ENCODE measurements at regions not wholly inside any gene's neighbourhood (a gene's known extent, or its start where the extent isn't known, plus 50 kb on each side); places are given as distances from the start of the nearest gene placed in this dataset.

- ATAC-seq (peak; percentile 8; the same call in 2 of the 3 replicates), FAIRE-seq (peak; percentile 68), DNase-seq (ENCODE audit: low read depth, low spot score) (no peak)
- Histone ChIP-seq H3K4me2 (ENCODE audit: control insufficient read depth, insufficient read depth) (peak overlapping the region; percentile 67; the same call in 1 of the 2 replicates), H3K27me3 (replicated peaks in 1 of 2; ENCODE audit: control insufficient read depth in 2 of 2, insufficient read depth in 2 of 2, low read length in 1 of 2) (no peaks in the 10 kb centered on the region), H2AFZ (ENCODE audit: control insufficient read depth, low read depth, low read length) (no peak overlapping the region), H3K9me3 (replicated peaks; ENCODE audit: control insufficient read depth, insufficient read depth, low read length) (no peaks in the 10 kb centered on the region), H3K4me1 (ENCODE audit: control insufficient read depth, insufficient read depth, low read length) (peaks cover 43% of the 10 kb centered on the region), H4K20me1 (ENCODE audit: control insufficient read depth, insufficient read depth) (no peaks in the 10 kb centered on the region), H3K79me2 (ENCODE audit: control insufficient read depth, insufficient read depth, low read length) (no peaks in the 10 kb centered on the region), H3K9ac (ENCODE audit: control insufficient read depth, insufficient read depth, low read length) (no peak overlapping the region), H3K27ac (ENCODE audit: control insufficient read depth, insufficient read depth) (peak overlapping the region; percentile 32; the same call in 1 of the 2 replicates), H3K4me3 (no peak overlapping the region), H3K36me3 (ENCODE audit: control insufficient read depth in 2 of 2, insufficient read depth in 2 of 2, low read length in 1 of 2) (no peaks in the 10 kb centered on the region)
- ChIA-PET SMC1A (ENCODE audit: uncharacterized antibody, unreplicated experiment) (no interaction called here), RAD21 (ENCODE audit: unreplicated experiment) (interaction anchor here (1.1 kb wide), 1 partner anchor 58 kb away, joined by 4 read pairs; no protein-coding TSS in a partner anchor), CTCF (interaction anchor here (0.7 kb wide), 2 partner anchors 187 to 644 kb away, joined by 3 read pairs; no protein-coding TSS in a partner anchor), POLR2A (no interaction called here)
- in situ Hi-C loops (cut with MboI), result no loop called here
- TF ChIP-seq, protein P1, sequence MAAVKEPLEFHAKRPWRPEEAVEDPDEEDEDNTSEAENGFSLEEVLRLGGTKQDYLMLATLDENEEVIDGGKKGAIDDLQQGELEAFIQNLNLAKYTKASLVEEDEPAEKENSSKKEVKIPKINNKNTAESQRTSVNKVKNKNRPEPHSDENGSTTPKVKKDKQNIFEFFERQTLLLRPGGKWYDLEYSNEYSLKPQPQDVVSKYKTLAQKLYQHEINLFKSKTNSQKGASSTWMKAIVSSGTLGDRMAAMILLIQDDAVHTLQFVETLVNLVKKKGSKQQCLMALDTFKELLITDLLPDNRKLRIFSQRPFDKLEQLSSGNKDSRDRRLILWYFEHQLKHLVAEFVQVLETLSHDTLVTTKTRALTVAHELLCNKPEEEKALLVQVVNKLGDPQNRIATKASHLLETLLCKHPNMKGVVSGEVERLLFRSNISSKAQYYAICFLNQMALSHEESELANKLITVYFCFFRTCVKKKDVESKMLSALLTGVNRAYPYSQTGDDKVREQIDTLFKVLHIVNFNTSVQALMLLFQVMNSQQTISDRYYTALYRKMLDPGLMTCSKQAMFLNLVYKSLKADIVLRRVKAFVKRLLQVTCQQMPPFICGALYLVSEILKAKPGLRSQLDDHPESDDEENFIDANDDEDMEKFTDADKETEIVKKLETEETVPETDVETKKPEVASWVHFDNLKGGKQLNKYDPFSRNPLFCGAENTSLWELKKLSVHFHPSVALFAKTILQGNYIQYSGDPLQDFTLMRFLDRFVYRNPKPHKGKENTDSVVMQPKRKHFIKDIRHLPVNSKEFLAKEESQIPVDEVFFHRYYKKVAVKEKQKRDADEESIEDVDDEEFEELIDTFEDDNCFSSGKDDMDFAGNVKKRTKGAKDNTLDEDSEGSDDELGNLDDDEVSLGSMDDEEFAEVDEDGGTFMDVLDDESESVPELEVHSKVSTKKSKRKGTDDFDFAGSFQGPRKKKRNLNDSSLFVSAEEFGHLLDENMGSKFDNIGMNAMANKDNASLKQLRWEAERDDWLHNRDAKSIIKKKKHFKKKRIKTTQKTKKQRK (IDR thresholded peaks at IDR 0.05; ENCODE audit: low read depth, low read length), result no peak
- TF ChIP-seq SIN3A (IDR thresholded peaks at IDR 0.05; ENCODE audit: low read depth, low read length) (no peak), NR2C2 (IDR thresholded peaks at IDR 0.05; ENCODE audit: borderline replicate concordance, control insufficient read depth, insufficient read length, low read depth) (no peak), YY1 (IDR thresholded peaks at IDR 0.05; ENCODE audit: low read depth, low read length) (no peak), SMAD1 (IDR thresholded peaks at IDR 0.05; ENCODE audit: low read depth, partially characterized antibody) (no peak), NFYA (IDR thresholded peaks at IDR 0.05; ENCODE audit: borderline replicate concordance, low read depth, low read length) (no peak), SREBF2 (IDR thresholded peaks at IDR 0.05; ENCODE audit: low read length) (no peak), CHD2 (IDR thresholded peaks at IDR 0.05; ENCODE audit: borderline replicate concordance, low read depth, low read length) (no peak), POLR2AphosphoS5 (IDR thresholded peaks at IDR 0.05; ENCODE audit: low read length) (no peak), ZNF24 (IDR thresholded peaks at IDR 0.05) (no peak), ZBTB33 (IDR thresholded peaks at IDR 0.05) (no peak), RAD51 (IDR thresholded peaks at IDR 0.05) (no peak), SREBF1 (IDR thresholded peaks at IDR 0.05; ENCODE audit: low read length) (no peak), ELK1 (IDR thresholded peaks at IDR 0.05; ENCODE audit: low read depth, low read length) (no peak), TBL1XR1 (IDR thresholded peaks at IDR 0.05; ENCODE audit: low read depth, low read length) (no peak)
- TF ChIP-seq, protein P2, sequence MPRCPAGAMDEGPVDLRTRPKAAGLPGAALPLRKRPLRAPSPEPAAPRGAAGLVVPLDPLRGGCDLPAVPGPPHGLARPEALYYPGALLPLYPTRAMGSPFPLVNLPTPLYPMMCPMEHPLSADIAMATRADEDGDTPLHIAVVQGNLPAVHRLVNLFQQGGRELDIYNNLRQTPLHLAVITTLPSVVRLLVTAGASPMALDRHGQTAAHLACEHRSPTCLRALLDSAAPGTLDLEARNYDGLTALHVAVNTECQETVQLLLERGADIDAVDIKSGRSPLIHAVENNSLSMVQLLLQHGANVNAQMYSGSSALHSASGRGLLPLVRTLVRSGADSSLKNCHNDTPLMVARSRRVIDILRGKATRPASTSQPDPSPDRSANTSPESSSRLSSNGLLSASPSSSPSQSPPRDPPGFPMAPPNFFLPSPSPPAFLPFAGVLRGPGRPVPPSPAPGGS (IDR thresholded peaks at IDR 0.05; ENCODE audit: borderline replicate concordance, insufficient read depth, low read depth, low read length, poor library complexity, severe bottlenecking), result no peak
- BruUV-seq (replicated peaks), result no TSS peak
- intact Hi-C loops (cut with micrococcal nuclease; ENCODE audit: unreplicated experiment), result loop anchor here (1.0 kb wide), 1 partner anchor 16 kb away; no protein-coding TSS in a partner anchor
These were observed 274.7 kb downstream of the PDCD6IP start for GRCh38 chr3:34073111-34073510.
